Esophagus (tissue), 2 donors: ENCODE measurements at regions not wholly inside any gene's neighbourhood (a gene's known extent, or its start where the extent isn't known, plus 50 kb on each side); places are given as distances from the start of the nearest gene placed in this dataset.

Experiments used
- H3K27ac ChIP-seq, 2 donors: one replicate each; pipeline ENCODE4 v1.5.1; 2013; ENCODE audit warnings: low read depth in 2 of 2, mild to moderate bottlenecking in 2 of 2, inconsistent platforms in 1 of 2, low read length in 1 of 2, moderate library complexity in 1 of 2
- H3K27me3 ChIP-seq, 2 donors: one replicate each; pipeline ENCODE4 v1.6.1; 2013; ENCODE audit warnings: low read length in 2 of 2, control low read depth in 1 of 2, mild to moderate bottlenecking in 1 of 2; ENCODE audit not compliant: insufficient read depth in 2 of 2, control insufficient read depth in 1 of 2
- H3K36me3 ChIP-seq, 2 donors: one replicate each; pipeline ENCODE4 v1.6.1; 2013; ENCODE audit warnings: low read length in 1 of 2; ENCODE audit not compliant: control insufficient read depth in 2 of 2, insufficient read depth in 2 of 2
- H3K4me1 ChIP-seq, 2 donors: one replicate each; pipeline ENCODE4 v1.6.1; 2013; ENCODE audit warnings: low read length in 1 of 2; ENCODE audit not compliant: control insufficient read depth in 2 of 2, insufficient read depth in 2 of 2
- H3K4me3 ChIP-seq, 2 donors: one replicate each; pipeline ENCODE4 v1.5.1; 2013; ENCODE audit warnings: low read length in 2 of 2, mild to moderate bottlenecking in 2 of 2, low read depth in 1 of 2, moderate library complexity in 1 of 2
- H3K9me3 ChIP-seq, 2 donors: one replicate each; pipeline ENCODE4 v1.6.1; 2013; ENCODE audit warnings: mild to moderate bottlenecking in 2 of 2, low read depth in 1 of 2, low read length in 1 of 2, moderate library complexity in 1 of 2; ENCODE audit not compliant: control insufficient read depth in 2 of 2, insufficient read depth in 1 of 2
- WGBS, 2 donors: extraction: QIAGEN DNeasy Blood & Tissue Kit; methylation state at CpG; one replicate each; pipeline ENCODE4 v1.1.7; 2013; 5-methylcytosine and 5-hydroxymethylcytosine counted together
- donor health status: healthy with polysubstance abuse.
- donor health status: Bipolar disorder and iron deficiency.

DNA sequence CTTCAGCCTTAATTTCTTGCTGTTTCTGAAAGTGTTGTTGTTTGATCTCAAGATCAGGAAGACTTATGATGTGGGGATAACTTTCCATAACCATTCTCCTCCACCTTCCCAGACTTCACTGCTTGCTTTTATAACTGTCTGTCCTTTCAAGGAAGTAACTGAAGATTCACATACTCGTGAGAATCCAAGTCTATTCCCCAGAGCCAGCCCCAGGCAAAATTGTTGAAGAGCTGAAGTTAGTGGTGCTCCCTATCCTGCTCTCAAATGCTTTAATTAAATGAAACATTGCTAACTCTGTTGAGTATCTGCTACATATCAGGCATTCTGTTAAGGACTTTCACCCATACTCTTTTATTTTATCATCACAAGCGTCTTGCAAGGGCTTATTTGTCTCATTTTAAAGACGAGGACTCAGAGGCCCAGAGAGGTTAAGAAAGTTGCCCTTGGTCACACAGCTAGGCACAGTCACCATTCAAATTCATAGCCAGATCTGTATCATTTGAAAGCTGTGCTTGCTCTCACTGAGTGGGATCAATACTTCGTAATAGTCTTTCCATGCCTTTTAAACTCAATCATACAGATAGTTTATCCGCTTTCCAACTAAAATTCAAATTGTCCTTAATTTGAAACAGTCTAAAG is 189.8 kb upstream of the TCF4 start:
- WGBS, 2 donors, result 78 to 84% methylated on average over 5 of the region's 5 CpGs
- no peak overlapping the region for H3K4me3 ChIP-seq
- no peak overlapping the region for H3K27ac ChIP-seq
- H3K9me3 ChIP-seq, result no peaks in the 10 kb centered on the region
- H3K27me3 ChIP-seq, result peaks cover 0 to 5% of the 10 kb centered on the region in 2 donors
- no peaks in the 10 kb centered on the region for H3K36me3 ChIP-seq
- H3K4me1 ChIP-seq, result peaks cover 0 to 4% of the 10 kb centered on the region in 2 donors

DNA sequence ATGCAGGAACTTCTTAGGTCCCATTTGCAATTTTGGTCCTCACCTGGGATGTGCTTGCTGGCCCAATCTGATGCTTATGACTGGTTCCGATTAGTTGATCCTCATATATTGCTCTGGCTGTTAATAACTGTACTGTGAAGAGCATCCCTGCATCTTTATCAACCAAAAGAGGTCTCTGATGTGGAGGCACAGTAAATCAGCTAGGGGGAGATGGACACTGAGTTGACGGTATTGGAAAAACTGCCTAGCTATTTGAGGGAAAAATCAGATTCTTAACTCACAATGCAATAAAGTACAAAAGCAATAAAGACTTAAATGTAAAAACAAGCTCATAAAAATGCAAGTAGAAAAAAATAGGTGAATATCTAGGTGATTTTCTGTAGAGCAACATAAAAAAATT is 188.0 kb upstream of the TCF4 start:
- WGBS, 2 donors, result 61 to 72% methylated on average over 2 of the region's 2 CpGs
- Histone ChIP-seq H3K4me1 (peaks cover 0 to 4% of the 10 kb centered on the region in 2 donors), H3K27ac (no peak overlapping the region), H3K4me3 (no peak overlapping the region), H3K27me3 (peaks cover 0 to 5% of the 10 kb centered on the region in 2 donors), H3K9me3 (no peaks in the 10 kb centered on the region), H3K36me3 (no peaks in the 10 kb centered on the region)

DNA sequence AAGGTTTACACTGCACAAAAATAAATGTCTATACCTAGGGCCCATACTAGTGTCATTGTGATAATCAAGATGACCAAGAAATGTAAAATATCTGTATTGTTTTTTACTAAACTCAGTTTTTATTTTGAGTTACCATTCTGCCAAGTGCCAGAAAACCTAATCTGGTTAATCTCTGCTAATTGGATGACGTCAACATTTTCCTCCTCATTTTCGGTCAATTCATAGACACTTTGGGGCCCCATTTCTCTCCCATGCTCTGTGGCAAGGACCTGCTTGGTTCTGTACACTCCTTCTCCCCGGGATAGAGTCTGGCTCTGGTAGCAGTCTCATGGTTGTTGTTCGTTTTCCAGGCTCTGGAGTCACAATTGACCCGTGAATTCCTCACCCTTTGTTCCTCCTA is 186.5 kb upstream of the TCF4 start:
- no peaks in the 10 kb centered on the region for H3K36me3 ChIP-seq
- no peaks in the 10 kb centered on the region for H3K4me1 ChIP-seq
- H3K27ac ChIP-seq, result no peak overlapping the region
- no peaks in the 10 kb centered on the region for H3K9me3 ChIP-seq
- H3K27me3 ChIP-seq, result no peaks in the 10 kb centered on the region
- WGBS, 2 donors, result 80 to 90% methylated on average over 5 of the region's 5 CpGs
- H3K4me3 ChIP-seq, result no peak overlapping the region

DNA sequence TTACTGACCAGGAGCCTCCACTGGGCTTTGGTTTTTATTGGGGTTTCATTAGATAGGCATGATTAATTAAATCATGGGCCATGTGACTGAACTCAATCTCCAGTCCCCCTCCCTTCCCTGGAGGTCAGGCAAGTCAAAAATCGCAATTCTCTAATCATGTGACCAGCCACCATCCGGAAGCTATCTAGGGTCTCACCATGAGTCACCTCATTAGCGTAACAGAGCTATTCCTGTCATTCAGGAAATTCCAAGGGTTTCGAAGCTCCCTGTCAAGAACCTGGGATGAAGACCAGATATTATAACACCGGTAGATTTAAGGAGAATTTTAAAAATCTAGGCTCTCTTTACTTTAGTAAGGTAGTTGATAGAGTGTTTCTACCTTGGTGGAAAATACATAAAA is 180.3 kb upstream of the TCF4 start:
- Histone ChIP-seq H3K27ac (no peak overlapping the region), H3K36me3 (no peaks in the 10 kb centered on the region), H3K27me3 (no peaks in the 10 kb centered on the region), H3K9me3 (no peaks in the 10 kb centered on the region), H3K4me1 (no peaks in the 10 kb centered on the region), H3K4me3 (no peak overlapping the region)
- WGBS, 2 donors, result 79 to 80% methylated on average over 5 of the region's 5 CpGs

DNA sequence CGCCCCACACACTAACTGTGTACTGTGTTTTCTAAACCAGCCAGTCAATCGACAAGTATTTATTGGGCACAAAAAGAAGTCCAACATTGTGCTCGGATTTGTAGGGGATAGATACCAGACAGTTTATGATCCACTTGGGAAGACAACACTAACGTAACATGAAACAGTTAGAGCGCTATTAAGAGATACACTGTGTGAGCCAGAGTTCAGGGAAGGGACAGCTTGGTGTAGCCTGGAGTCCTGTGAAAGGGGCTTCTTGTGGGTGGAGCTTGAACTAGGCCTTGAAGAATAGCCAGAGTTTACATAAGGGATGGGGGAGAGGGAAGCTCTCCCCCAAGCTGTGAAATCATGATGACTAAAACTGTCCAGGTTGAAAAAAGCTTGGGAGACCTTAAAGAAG is 176.4 kb upstream of the TCF4 start:
- Histone ChIP-seq H3K27ac (no peak overlapping the region), H3K4me3 (no peak overlapping the region), H3K9me3 (no peaks in the 10 kb centered on the region), H3K4me1 (no peaks in the 10 kb centered on the region), H3K27me3 (no peaks in the 10 kb centered on the region), H3K36me3 (no peaks in the 10 kb centered on the region)
- 88 to 89% methylated on average over 5 of the region's 5 CpGs for WGBS, 2 donors

DNA sequence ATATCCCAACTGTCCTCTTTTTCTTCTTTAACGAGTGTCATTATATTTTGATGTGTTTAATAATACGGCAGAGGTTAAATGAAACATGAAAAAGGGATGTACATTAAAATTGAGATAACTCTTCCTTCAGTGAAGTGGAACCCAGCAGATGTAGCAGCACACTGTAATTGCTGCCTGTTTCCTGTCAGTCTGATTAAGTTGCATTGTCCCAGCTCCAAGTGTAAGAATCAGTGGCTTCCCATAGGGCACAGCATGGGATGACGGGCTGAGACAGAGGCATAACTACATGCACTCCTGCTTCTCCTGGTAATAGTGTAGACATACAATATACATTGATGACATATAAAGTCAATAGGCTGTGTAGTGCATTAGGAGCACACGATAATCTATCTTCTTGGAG is 175.8 kb upstream of the TCF4 start:
- H3K36me3 ChIP-seq, result no peaks in the 10 kb centered on the region
- H3K4me3 ChIP-seq, result no peak overlapping the region
- no peaks in the 10 kb centered on the region for H3K9me3 ChIP-seq
- no peaks in the 10 kb centered on the region for H3K27me3 ChIP-seq
- 76 to 85% methylated on average over 4 of the region's 4 CpGs for WGBS, 2 donors
- no peak overlapping the region for H3K27ac ChIP-seq
- H3K4me1 ChIP-seq, result no peaks in the 10 kb centered on the region

DNA sequence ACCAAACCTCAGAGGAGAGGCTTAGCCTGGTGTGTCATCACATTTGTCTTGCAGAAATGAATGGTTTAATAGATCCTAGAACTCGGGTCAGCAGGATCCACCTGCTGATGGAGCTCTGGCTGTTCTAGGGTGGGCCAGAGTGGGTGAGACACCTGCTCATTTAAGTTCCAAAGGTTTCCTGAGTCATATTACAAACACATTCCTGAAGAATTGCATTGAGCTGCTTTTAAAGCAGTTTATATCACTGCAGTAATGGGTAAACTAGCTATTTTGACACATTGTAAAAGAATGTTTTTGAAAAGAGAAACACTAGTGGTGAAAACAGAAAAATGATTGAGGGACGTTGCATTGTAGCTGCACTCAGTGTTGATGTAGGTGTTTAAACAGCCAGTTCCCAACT is 175.3 kb upstream of the TCF4 start:
- Histone ChIP-seq H3K9me3 (no peaks in the 10 kb centered on the region), H3K4me3 (no peak overlapping the region)
- WGBS, 2 donors, result 53 to 59% methylated on average over 2 of the region's 2 CpGs

DNA sequence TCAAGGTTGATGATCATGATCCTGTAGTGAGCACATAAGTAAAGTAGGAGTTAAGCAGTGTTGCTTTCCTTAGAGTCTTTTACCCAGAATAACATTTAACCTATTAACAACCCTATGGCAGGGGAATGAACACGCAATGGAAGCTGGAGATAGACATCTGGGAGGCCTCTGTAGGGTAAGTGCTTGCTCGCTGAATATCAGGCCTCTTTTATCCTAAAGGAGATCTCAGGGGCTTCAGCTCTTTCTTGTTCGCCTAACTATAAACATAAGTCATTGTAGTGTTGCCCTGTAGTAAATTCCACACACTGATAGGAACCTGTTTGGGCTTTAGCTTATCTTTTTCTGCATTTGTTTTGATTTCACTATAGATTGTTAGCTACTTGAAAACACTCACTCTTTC is 174.4 kb upstream of the TCF4 start:
- Histone ChIP-seq H3K27me3 (peaks cover 0 to 1% of the 10 kb centered on the region in 2 donors), H3K4me1 (no peaks in the 10 kb centered on the region), H3K4me3 (no peak overlapping the region), H3K27ac (no peak overlapping the region), H3K36me3 (no peaks in the 10 kb centered on the region), H3K9me3 (no peaks in the 10 kb centered on the region)
- WGBS, 2 donors, result 81 to 93% methylated on average over 3 of the region's 3 CpGs

More for the DNA sequence above, 175.3 kb upstream of the TCF4 start:
- Histone ChIP-seq H3K27ac (no peak overlapping the region), H3K27me3 (no peaks in the 10 kb centered on the region), H3K4me1 (no peaks in the 10 kb centered on the region), H3K36me3 (no peaks in the 10 kb centered on the region)

DNA sequence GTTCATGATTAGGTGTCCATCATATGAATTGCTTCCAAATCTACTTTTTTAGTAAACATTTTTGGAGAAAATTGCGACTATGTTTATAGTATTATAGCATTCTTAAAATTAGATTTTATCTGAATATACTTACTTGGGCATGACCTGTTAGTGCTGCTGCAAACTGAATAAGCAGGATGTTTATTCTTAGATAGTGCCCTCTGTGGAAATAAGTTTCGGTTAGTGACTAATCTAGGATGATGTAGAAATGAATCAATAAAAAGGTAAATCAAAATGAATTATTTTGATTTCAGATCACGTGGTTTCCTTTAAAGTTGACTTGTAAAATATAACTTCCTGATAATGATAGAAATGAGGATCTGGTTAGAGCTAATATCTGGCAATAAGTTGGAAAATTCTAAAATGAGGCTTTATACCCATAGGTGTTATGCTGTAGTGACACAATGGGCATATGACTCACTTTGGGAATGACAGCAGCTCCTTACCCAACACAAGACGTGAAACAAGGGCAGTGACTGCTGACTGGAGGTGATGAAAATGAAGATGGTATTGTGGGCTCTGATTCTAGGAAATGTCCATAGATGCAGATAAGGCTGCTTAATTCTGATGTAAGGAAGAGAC is 165.8 kb upstream of the TCF4 start:
- peaks cover 2 to 3% of the 10 kb centered on the region in 2 donors for H3K27me3 ChIP-seq
- no peaks in the 10 kb centered on the region for H3K36me3 ChIP-seq
- 61 to 67% methylated on average over 4 of the region's 4 CpGs for WGBS, 2 donors
- no peak overlapping the region for H3K27ac ChIP-seq
- H3K4me1 ChIP-seq, result no peaks in the 10 kb centered on the region
- no peaks in the 10 kb centered on the region for H3K9me3 ChIP-seq
- no peak overlapping the region for H3K4me3 ChIP-seq

DNA sequence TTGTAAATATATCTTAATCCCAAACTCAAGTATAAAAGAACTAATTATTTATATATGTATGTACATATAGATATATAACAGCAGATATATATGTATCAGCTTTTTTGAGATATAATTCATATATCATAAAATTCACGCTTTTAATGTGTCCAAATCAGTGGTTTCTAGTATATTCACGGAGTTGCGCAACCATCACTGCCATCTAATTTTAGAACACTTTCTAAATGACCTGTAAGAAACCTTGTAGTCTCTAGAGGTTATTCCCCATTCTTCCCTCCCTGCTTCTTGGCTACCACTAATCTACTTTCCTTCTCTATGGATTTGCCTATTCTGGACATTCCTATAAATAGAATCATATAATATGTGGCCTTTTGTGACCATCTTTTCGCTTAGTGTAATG is 163.5 kb upstream of the TCF4 start:
- 90 to 93% methylated on average over 4 of the region's 4 CpGs for WGBS, 2 donors
- H3K36me3 ChIP-seq, result no peaks in the 10 kb centered on the region

More for the DNA sequence above, 163.5 kb upstream of the TCF4 start:
- H3K4me1 ChIP-seq, result no peaks in the 10 kb centered on the region
- no peak overlapping the region for H3K27ac ChIP-seq
- no peak overlapping the region for H3K4me3 ChIP-seq
- H3K27me3 ChIP-seq, result peaks cover 0 to 3% of the 10 kb centered on the region in 2 donors
- H3K9me3 ChIP-seq, result no peaks in the 10 kb centered on the region
